Trophoblast cell (in vitro differentiated cells and primary cell): ENCODE measurements at regions not wholly inside any gene's neighbourhood (a gene's known extent, or its start where the extent isn't known, plus 50 kb on each side); places are given as distances from the start of the nearest gene placed in this dataset.

Source experiments
- DNase-seq, 2 donors: peaks; one replicate each; pipeline ENCODE4 v3.0.0-alpha.2; 2016
- H2AFZ ChIP-seq: 2 replicates; pipeline ENCODE4 v1.6.1; 2013; ENCODE audit warnings: low read length, moderate library complexity, mild to moderate bottlenecking; ENCODE audit not compliant: insufficient read depth, poor library complexity
- H2AK5ac ChIP-seq: 2 replicates; pipeline ENCODE4 v1.6.1; 2013; ENCODE audit warnings: mild to moderate bottlenecking, low read length
- H2BK120ac ChIP-seq: 2 replicates; pipeline ENCODE4 v1.6.1; 2013; ENCODE audit warnings: low read length, mild to moderate bottlenecking, moderate library complexity; ENCODE audit not compliant: insufficient read depth, poor library complexity
- H2BK12ac ChIP-seq: 2 replicates; pipeline ENCODE4 v1.6.1; 2013; ENCODE audit warnings: mild to moderate bottlenecking, low read length, moderate library complexity
- H2BK5ac ChIP-seq: 2 replicates; pipeline ENCODE4 v1.6.1; 2013; ENCODE audit warnings: low read length, low read depth, moderate library complexity, mild to moderate bottlenecking; ENCODE audit not compliant: poor library complexity
- H3K14ac ChIP-seq: 2 replicates; pipeline ENCODE4 v1.6.1; 2013; ENCODE audit warnings: mild to moderate bottlenecking, low read length
- H3K18ac ChIP-seq: 2 replicates; pipeline ENCODE4 v1.6.1; 2013; ENCODE audit warnings: mild to moderate bottlenecking, low read length
- H3K23ac ChIP-seq: 2 replicates; pipeline ENCODE4 v1.6.1; 2013; ENCODE audit warnings: low read length
- H3K27ac ChIP-seq: 2 replicates; pipeline ENCODE4 v1.5.1; 2013; ENCODE audit warnings: low read depth, mild to moderate bottlenecking, inconsistent platforms, low read length, moderate library complexity
- H3K27me3 ChIP-seq: 2 replicates; pipeline ENCODE4 v1.6.1; 2013; ENCODE audit warnings: inconsistent platforms, mild to moderate bottlenecking, low read length, moderate library complexity; ENCODE audit not compliant: insufficient read depth
- H3K36me3 ChIP-seq, 2 experiments: 1 replicate in 1 of 2; 2 replicates in 1 of 2; pipeline ENCODE4 v1.6.1; 2013; ENCODE audit warnings: low read length in 2 of 2, mild to moderate bottlenecking in 2 of 2, moderate library complexity in 1 of 2; ENCODE audit not compliant: insufficient read depth in 2 of 2, control insufficient read depth in 1 of 2
- H3K4ac ChIP-seq: 2 replicates; pipeline ENCODE4 v1.6.1; 2013; ENCODE audit warnings: low read depth, mild to moderate bottlenecking, low read length, moderate library complexity
- H3K4me1 ChIP-seq, 2 experiments: 1 replicate in 1 of 2; 2 replicates in 1 of 2; pipeline ENCODE4 v1.6.1; 2013; ENCODE audit warnings: low read length in 2 of 2, mild to moderate bottlenecking in 2 of 2, moderate library complexity in 1 of 2; ENCODE audit not compliant: insufficient read depth in 2 of 2, control insufficient read depth in 1 of 2
- H3K4me2 ChIP-seq: 2 replicates; pipeline ENCODE4 v1.6.1; 2013; ENCODE audit warnings: inconsistent platforms, mild to moderate bottlenecking, low read length, moderate library complexity
- H3K4me3 ChIP-seq: 2 replicates; pipeline ENCODE4 v1.5.1; 2013; ENCODE audit warnings: mild to moderate bottlenecking, low read depth, low read length, inconsistent platforms
- H3K79me1 ChIP-seq: one replicate; pipeline ENCODE4 v1.6.1; 2013; ENCODE audit warnings: low read length
- H3K79me2 ChIP-seq: 2 replicates; pipeline ENCODE4 v1.6.1; 2013; ENCODE audit warnings: low read length, mild to moderate bottlenecking; ENCODE audit not compliant: control insufficient read depth, insufficient read depth, poor library complexity
- H3K9ac ChIP-seq: 2 replicates; pipeline ENCODE4 v1.6.1; 2013; ENCODE audit warnings: mild to moderate bottlenecking, low read length
- H3K9me3 ChIP-seq: 2 replicates; pipeline ENCODE4 v1.6.1; 2013; ENCODE audit warnings: low read depth, mild to moderate bottlenecking, control low read depth, inconsistent platforms, low read length; ENCODE audit not compliant: insufficient read depth
- H4K12ac ChIP-seq: 2 replicates; pipeline ENCODE4 v1.6.1; 2013; ENCODE audit warnings: low read depth, mild to moderate bottlenecking, low read length, moderate library complexity
- H4K8ac ChIP-seq: 2 replicates; pipeline ENCODE4 v1.6.1; 2013; ENCODE audit warnings: low read depth, mild to moderate bottlenecking, low read length, moderate library complexity
- H4K91ac ChIP-seq: one replicate; pipeline ENCODE4 v1.6.1; 2013; ENCODE audit warnings: low read depth, mild to moderate bottlenecking, low read length, moderate library complexity
- WGBS: extraction: QIAGEN DNeasy Blood & Tissue Kit; methylation state at CpG from one replicate; pipeline ENCODE4 v1.1.7; 2013; ENCODE audit warnings: missing lambda C conversion rate; ENCODE audit not compliant: insufficient read length, insufficient coverage; ENCODE audit errors: extremely low coverage; 5-methylcytosine and 5-hydroxymethylcytosine counted together

DNA sequence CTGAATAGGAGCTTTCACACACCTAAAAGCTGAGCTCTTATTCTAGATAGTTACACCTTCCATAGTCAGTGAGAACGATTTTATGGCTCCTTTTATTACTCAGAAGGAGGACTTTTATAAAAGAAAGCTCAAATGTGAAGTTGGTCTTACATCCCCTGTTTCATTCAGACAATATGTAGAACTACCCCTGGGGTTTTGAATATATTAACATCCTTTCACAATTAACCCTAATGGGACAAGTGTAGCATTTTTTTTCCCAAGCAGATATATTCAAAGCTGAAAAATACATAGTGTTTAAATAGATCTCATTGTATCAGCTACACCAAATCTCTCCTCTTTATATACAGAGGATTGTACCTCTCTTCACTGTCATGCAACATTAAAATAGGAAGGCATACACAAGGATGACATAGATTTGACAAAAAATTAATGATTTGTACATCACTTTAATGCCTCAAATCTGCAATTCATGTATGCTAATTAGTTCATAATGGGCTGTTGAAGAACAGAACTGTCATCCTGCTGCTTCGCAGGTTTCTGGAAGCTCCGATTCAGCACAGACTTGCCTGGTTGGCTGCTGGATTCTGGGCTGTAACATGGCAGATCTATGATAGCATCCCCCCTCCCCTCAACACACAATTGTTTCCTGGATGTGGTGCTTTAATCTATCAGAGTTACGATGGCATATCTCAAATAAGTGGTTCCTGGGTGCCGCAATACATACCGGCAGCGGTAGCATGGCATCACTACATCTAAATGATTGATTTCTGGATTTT is 129.7 kb upstream of the PARD3B start:
- no peak overlapping the region for H2AFZ ChIP-seq
- H3K23ac ChIP-seq: no peak overlapping the region
- H3K27me3 ChIP-seq: no peaks in the 10 kb centered on the region
- no peak overlapping the region for H3K4ac ChIP-seq
- no peak overlapping the region for H2BK120ac ChIP-seq
- H3K79me2 ChIP-seq: no peaks in the 10 kb centered on the region
- no peak overlapping the region for H2BK12ac ChIP-seq
- WGBS: no CpG with 5 or more reads among the region's 7 CpGs
- H3K27ac ChIP-seq: no peak overlapping the region
- H3K4me1 ChIP-seq: no peaks in the 10 kb centered on the region
- H4K91ac ChIP-seq: no peak overlapping the region
- H2AK5ac ChIP-seq: no peak overlapping the region
- no peak overlapping the region for H4K12ac ChIP-seq
- H4K8ac ChIP-seq: no peak overlapping the region
- no peaks in the 10 kb centered on the region for H3K79me1 ChIP-seq
- H3K36me3 ChIP-seq: no peaks in the 10 kb centered on the region
- H3K18ac ChIP-seq: no peak overlapping the region
- H3K9me3 ChIP-seq: peaks cover 5% of the 10 kb centered on the region
- no peak overlapping the region for H3K14ac ChIP-seq
- no peak overlapping the region for H3K9ac ChIP-seq
- H3K4me2 ChIP-seq: no peak overlapping the region
- no peak overlapping the region for H2BK5ac ChIP-seq
- DNase-seq: no peak
- no peak overlapping the region for H3K4me3 ChIP-seq

DNA sequence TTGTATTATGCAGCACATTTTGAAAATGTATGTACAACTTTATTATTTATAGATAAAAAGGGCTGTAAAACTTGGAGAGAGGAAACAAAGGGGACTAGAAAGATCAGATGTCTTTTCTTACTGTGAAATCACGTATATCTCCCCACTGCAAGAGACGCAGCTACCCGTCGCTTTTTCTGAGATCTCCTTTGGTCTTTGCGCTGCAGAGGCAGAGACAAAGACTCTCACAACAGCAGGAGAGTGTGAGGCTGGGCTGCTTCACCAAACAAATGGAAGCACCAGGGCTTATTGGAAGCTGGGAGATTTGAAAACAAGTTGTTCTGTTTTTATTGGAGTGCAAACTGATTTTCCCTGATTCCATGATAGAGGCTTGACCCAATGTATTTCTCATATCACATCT is 129.0 kb upstream of the PARD3B start:
- Histone ChIP-seq H3K4me2 (no peak overlapping the region), H4K12ac (no peak overlapping the region), H3K4ac (no peak overlapping the region), H3K4me3 (no peak overlapping the region), H4K8ac (no peak overlapping the region), H3K79me2 (no peaks in the 10 kb centered on the region), H2BK5ac (no peak overlapping the region), H3K14ac (no peak overlapping the region), H3K27ac (no peak overlapping the region), H2BK120ac (no peak overlapping the region), H3K79me1 (no peaks in the 10 kb centered on the region), H2AK5ac (no peak overlapping the region), H3K18ac (no peak overlapping the region), H3K4me1 (no peaks in the 10 kb centered on the region), H3K36me3 (no peaks in the 10 kb centered on the region), H2AFZ (no peak overlapping the region), H3K23ac (no peak overlapping the region), H4K91ac (no peak overlapping the region), H2BK12ac (no peak overlapping the region), H3K27me3 (no peaks in the 10 kb centered on the region), H3K9ac (no peak overlapping the region), H3K9me3 (peaks cover 5% of the 10 kb centered on the region)
- WGBS: no CpG with 5 or more reads among the region's 5 CpGs
- no peak for DNase-seq

DNA sequence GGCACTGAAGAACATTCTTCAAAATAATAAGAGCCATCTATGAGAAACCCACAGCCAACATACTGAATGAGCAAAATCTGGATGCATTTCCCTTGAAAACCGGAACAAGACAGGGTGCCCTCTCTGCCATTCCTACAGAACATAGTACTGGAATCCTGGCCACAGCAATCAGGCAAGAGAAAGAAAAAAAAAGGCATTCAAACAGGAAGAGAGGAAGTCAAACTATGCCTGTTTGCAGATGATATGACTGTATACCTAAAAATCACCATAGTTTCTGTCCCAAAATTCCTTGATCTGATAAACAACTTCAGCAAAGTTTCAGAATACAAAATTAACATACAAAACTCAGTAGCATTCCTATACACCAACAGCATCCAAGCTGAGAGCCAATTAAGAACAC is 119.5 kb upstream of the PARD3B start:
- WGBS: no CpG with 5 or more reads among the region's 1 CpG
- no peak overlapping the region for H3K9ac ChIP-seq

DNA sequence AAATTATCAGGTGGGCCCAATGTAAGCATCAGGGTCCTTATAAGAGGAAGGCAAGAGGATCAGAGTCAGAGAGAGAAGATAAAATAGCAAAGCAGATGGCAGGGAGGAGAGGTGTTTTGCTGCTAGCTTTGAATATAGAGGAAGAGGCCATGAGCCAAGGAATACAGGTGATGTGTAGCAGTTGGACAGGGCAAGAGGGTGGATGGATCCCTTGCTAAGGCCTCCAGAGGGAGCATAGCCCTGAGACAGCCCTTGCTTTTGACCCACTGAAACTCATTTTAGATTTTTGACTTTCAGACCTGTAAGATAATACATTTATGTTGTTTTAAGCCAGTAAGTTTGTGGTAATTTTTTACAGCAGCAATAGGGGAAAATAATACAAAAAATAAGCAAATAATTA is 116.6 kb upstream of the PARD3B start:
- no peak overlapping the region for H4K8ac ChIP-seq
- H3K9me3 ChIP-seq: peaks cover 2% of the 10 kb centered on the region
- H2AFZ ChIP-seq: no peak overlapping the region
- no peak overlapping the region for H3K23ac ChIP-seq
- H4K91ac ChIP-seq: no peak overlapping the region
- no peak overlapping the region for H2AK5ac ChIP-seq
- no peaks in the 10 kb centered on the region for H3K79me1 ChIP-seq
- no peaks in the 10 kb centered on the region for H3K27me3 ChIP-seq
- H3K14ac ChIP-seq: no peak overlapping the region
- H3K9ac ChIP-seq: no peak overlapping the region
- H3K4me3 ChIP-seq: no peak overlapping the region
- no peak overlapping the region for H4K12ac ChIP-seq
- no peak overlapping the region for H2BK5ac ChIP-seq
- H2BK12ac ChIP-seq: no peak overlapping the region
- H3K4me1 ChIP-seq: no peaks in the 10 kb centered on the region
- H3K27ac ChIP-seq: no peak overlapping the region
- no peaks in the 10 kb centered on the region for H3K79me2 ChIP-seq
- DNase-seq: no peak
- no peak overlapping the region for H3K4ac ChIP-seq
- H2BK120ac ChIP-seq: no peak overlapping the region
- no peak overlapping the region for H3K4me2 ChIP-seq
- H3K18ac ChIP-seq: no peak overlapping the region
- H3K36me3 ChIP-seq: peaks cover 0 to 3% of the 10 kb centered on the region in 2 experiments

More for the DNA sequence above, 119.5 kb upstream of the PARD3B start:
- Histone ChIP-seq H2BK120ac (no peak overlapping the region), H3K23ac (no peak overlapping the region), H2AFZ (no peak overlapping the region), H3K79me2 (no peaks in the 10 kb centered on the region), H3K27me3 (no peaks in the 10 kb centered on the region), H2BK12ac (no peak overlapping the region), H3K4me1 (no peaks in the 10 kb centered on the region), H3K18ac (no peak overlapping the region), H2BK5ac (no peak overlapping the region), H3K4me3 (no peak overlapping the region), H3K9me3 (no peaks in the 10 kb centered on the region), H3K14ac (no peak overlapping the region), H4K8ac (no peak overlapping the region), H3K4me2 (no peak overlapping the region), H3K36me3 (no peaks in the 10 kb centered on the region), H3K79me1 (no peaks in the 10 kb centered on the region), H4K91ac (no peak overlapping the region), H3K27ac (no peak overlapping the region), H3K4ac (no peak overlapping the region), H4K12ac (no peak overlapping the region), H2AK5ac (no peak overlapping the region)
- no peak for DNase-seq
